ENCODE measurements at regions not wholly inside any gene's neighbourhood (a gene's known extent, or its start where the extent isn't known, plus 50 kb on each side); places are given as distances from the start of the nearest gene placed in this dataset.
"Not testable (repeated sequence)": the region's sequence is repeated elsewhere in the genome, so short reads cannot be mapped to it uniquely, and the experiment has no call there.

DNA sequence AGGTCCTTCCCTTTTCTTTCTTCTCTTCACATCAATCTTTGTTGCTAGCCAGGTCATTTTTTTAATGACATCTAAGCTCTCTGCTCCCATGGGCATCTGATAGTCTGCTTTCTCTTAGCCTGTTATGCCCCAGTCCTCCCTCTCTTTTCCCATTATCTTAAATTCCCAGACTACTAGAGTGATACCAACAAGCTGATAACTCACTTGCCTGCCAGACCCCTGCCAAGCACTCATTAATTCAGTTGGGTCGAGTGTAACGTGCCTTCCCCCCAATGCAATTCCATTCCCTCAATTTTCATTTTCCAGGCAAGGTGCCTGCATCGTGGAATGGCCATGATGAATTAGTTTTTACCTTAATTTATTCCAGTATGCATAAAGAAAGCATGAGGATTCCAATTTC lies 450.8 kb upstream of the ADAMTS9 start:
- H3K4me3 ChIP-seq (ENCODE audit: low read depth in 1 of 2, low read length in 2 of 2), result no peak overlapping the region
- no peaks in the 10 kb centered on the region for H3K36me3 ChIP-seq (ENCODE audit: insufficient read depth, low read length)
- H3K9ac ChIP-seq (ENCODE audit: low read length), result no peak overlapping the region
- H3K27ac ChIP-seq (ENCODE audit: low read depth, low read length), result no peak overlapping the region
- no peaks in the 10 kb centered on the region for H3K27me3 ChIP-seq (ENCODE audit: control insufficient read depth in 1 of 2, insufficient read depth in 2 of 2, low read length in 2 of 2)
- H3K9me3 ChIP-seq (ENCODE audit: low read length), result no peaks in the 10 kb centered on the region
- no peaks in the 10 kb centered on the region for H3K4me1 ChIP-seq (ENCODE audit: insufficient read depth, low read length)

DNA sequence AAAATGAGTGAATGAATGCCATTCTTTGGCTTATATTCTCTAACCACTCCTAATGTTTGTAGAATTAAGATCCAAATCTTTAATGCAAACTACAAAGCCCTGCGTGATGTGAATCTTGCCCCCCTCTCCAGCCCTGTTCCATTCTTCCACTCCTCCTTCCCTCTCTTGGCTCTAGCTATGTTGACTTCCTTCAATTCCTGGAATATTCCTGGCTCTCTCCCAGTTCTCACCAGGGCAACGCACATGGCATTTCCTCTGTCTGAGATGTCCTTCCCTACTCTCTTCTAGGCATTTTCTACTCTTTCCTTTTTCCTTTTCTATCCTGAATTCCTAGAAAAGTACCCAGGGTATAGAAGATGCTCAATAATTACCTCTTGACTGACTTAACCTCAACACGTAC lies 446.0 kb upstream of the ADAMTS9 start:
- not testable (repeated sequence) for H3K4me1 ChIP-seq (ENCODE audit: insufficient read depth, low read length); H3K36me3 ChIP-seq (ENCODE audit: insufficient read depth, low read length); H3K27ac ChIP-seq (ENCODE audit: low read depth, low read length); H3K4me3 ChIP-seq (ENCODE audit: low read depth in 1 of 2, low read length in 2 of 2); H3K9ac ChIP-seq (ENCODE audit: low read length); H3K9me3 ChIP-seq (ENCODE audit: low read length); H3K27me3 ChIP-seq (ENCODE audit: control insufficient read depth in 1 of 2, insufficient read depth in 2 of 2, low read length in 2 of 2)

GRCh38 chr3:65130782-65131181 lies 443.0 kb upstream of the ADAMTS9 start:
- H3K36me3 ChIP-seq (ENCODE audit: insufficient read depth, low read length), result no peaks in the 10 kb centered on the region
- H3K4me3 ChIP-seq (ENCODE audit: low read depth in 1 of 2, low read length in 2 of 2), result no peak overlapping the region
- peaks cover 12% of the 10 kb centered on the region for H3K4me1 ChIP-seq (ENCODE audit: insufficient read depth, low read length)
- H3K9ac ChIP-seq (ENCODE audit: low read length), result no peak overlapping the region
- H3K27me3 ChIP-seq (ENCODE audit: control insufficient read depth in 1 of 2, insufficient read depth in 2 of 2, low read length in 2 of 2), result no peaks in the 10 kb centered on the region
- H3K27ac ChIP-seq (ENCODE audit: low read depth, low read length), result no peak overlapping the region
- no peaks in the 10 kb centered on the region for H3K9me3 ChIP-seq (ENCODE audit: low read length)

DNA sequence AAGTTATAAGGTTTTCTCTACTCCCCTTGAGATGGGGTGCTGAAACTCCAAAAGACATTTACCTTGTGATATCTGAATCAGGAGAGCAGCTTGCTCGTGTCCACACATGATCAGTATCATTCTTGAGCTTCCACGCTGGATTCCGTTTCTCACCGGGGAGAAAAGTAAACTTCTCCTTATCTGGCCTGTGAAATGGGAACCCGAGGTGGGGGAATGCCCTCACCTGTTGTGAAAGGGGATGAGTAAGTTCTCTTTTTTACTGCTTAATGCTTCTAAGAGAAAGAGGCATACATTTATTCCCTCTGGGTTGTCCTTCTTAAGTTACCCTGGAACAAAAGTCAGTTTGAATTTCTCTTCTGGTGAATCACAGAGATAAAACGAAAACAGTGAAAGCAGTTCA lies 440.5 kb upstream of the ADAMTS9 start:
- Histone ChIP-seq H3K27me3 (ENCODE audit: control insufficient read depth in 1 of 2, insufficient read depth in 2 of 2, low read length in 2 of 2) (no peaks in the 10 kb centered on the region), H3K4me1 (ENCODE audit: insufficient read depth, low read length) (peaks cover 12% of the 10 kb centered on the region), H3K9me3 (ENCODE audit: low read length) (no peaks in the 10 kb centered on the region), H3K4me3 (ENCODE audit: low read depth in 1 of 2, low read length in 2 of 2) (no peak overlapping the region), H3K9ac (ENCODE audit: low read length) (no peak overlapping the region), H3K36me3 (ENCODE audit: insufficient read depth, low read length) (no peaks in the 10 kb centered on the region), H3K27ac (ENCODE audit: low read depth, low read length) (no peak overlapping the region)

- H3K27ac ChIP-seq (ENCODE audit: low read depth, low read length), result no peak overlapping the region
- no peaks in the 10 kb centered on the region for H3K9me3 ChIP-seq (ENCODE audit: low read length)
- H3K36me3 ChIP-seq (ENCODE audit: insufficient read depth, low read length), result no peaks in the 10 kb centered on the region
- no peak overlapping the region for H3K9ac ChIP-seq (ENCODE audit: low read length)
- no peak overlapping the region for H3K4me3 ChIP-seq (ENCODE audit: low read depth in 1 of 2, low read length in 2 of 2)
- H3K4me1 ChIP-seq (ENCODE audit: insufficient read depth, low read length), result peaks cover 12% of the 10 kb centered on the region
- H3K27me3 ChIP-seq (ENCODE audit: control insufficient read depth in 1 of 2, insufficient read depth in 2 of 2, low read length in 2 of 2), result no peaks in the 10 kb centered on the region
Observed at GRCh38 chr3:65126527-65127410, 439.0 kb upstream of the ADAMTS9 start.

GRCh38 chr3:65120156-65120555 lies 432.4 kb upstream of the ADAMTS9 start:
- not testable (repeated sequence) for H3K9ac ChIP-seq (ENCODE audit: low read length); H3K4me3 ChIP-seq (ENCODE audit: low read depth in 1 of 2, low read length in 2 of 2); H3K36me3 ChIP-seq (ENCODE audit: insufficient read depth, low read length); H3K27ac ChIP-seq (ENCODE audit: low read depth, low read length); H3K27me3 ChIP-seq (ENCODE audit: control insufficient read depth in 1 of 2, insufficient read depth in 2 of 2, low read length in 2 of 2); H3K4me1 ChIP-seq (ENCODE audit: insufficient read depth, low read length); H3K9me3 ChIP-seq (ENCODE audit: low read length)

- H3K4me3 ChIP-seq (ENCODE audit: low read depth in 1 of 2, low read length in 2 of 2), result no peak overlapping the region
- no peaks in the 10 kb centered on the region for H3K27me3 ChIP-seq (ENCODE audit: control insufficient read depth in 1 of 2, insufficient read depth in 2 of 2, low read length in 2 of 2)
- no peak overlapping the region for H3K9ac ChIP-seq (ENCODE audit: low read length)
- no peaks in the 10 kb centered on the region for H3K9me3 ChIP-seq (ENCODE audit: low read length)
- H3K27ac ChIP-seq (ENCODE audit: low read depth, low read length), result no peak overlapping the region
- H3K36me3 ChIP-seq (ENCODE audit: insufficient read depth, low read length), result no peaks in the 10 kb centered on the region
- H3K4me1 ChIP-seq (ENCODE audit: insufficient read depth, low read length), result no peaks in the 10 kb centered on the region
Observed at GRCh38 chr3:65118912-65119499, 431.2 kb upstream of the ADAMTS9 start.

GRCh38 chr3:65114041-65114440 lies 426.2 kb upstream of the ADAMTS9 start:
- Histone ChIP-seq H3K27ac (ENCODE audit: low read depth, low read length) (no peak overlapping the region), H3K36me3 (ENCODE audit: insufficient read depth, low read length) (no peaks in the 10 kb centered on the region), H3K9me3 (ENCODE audit: low read length) (no peaks in the 10 kb centered on the region), H3K4me1 (ENCODE audit: insufficient read depth, low read length) (no peaks in the 10 kb centered on the region), H3K9ac (ENCODE audit: low read length) (no peak overlapping the region), H3K27me3 (ENCODE audit: control insufficient read depth in 1 of 2, insufficient read depth in 2 of 2, low read length in 2 of 2) (no peaks in the 10 kb centered on the region), H3K4me3 (ENCODE audit: low read depth in 1 of 2, low read length in 2 of 2) (no peak overlapping the region)

GRCh38 chr3:65112751-65113300 lies 425.0 kb upstream of the ADAMTS9 start:
- no peak overlapping the region for H3K9ac ChIP-seq (ENCODE audit: low read length)

DNA sequence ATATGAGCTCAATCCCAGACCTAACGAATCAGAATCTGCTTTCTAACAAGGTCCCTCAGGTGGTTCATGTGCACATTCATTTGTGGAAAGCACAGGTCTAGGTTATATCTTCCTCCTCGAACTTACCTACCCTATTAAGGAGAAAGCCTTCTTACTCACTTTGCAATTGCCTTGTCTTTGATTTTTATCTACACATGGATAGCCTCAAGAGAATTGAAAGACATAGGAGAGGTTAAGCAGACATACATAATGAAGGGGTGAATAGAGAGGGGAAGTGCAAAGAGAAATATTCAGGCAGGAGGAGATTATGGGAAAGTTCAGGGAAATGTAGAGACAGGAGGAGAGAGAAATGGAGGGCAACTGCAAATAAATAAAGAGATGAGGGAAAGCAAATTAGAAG lies 422.9 kb upstream of the ADAMTS9 start:
- Histone ChIP-seq H3K4me1 (ENCODE audit: insufficient read depth, low read length) (no peaks in the 10 kb centered on the region), H3K36me3 (ENCODE audit: insufficient read depth, low read length) (no peaks in the 10 kb centered on the region), H3K27ac (ENCODE audit: low read depth, low read length) (no peak overlapping the region), H3K4me3 (ENCODE audit: low read depth in 1 of 2, low read length in 2 of 2) (no peak overlapping the region), H3K9me3 (ENCODE audit: low read length) (no peaks in the 10 kb centered on the region), H3K9ac (ENCODE audit: low read length) (no peak overlapping the region), H3K27me3 (ENCODE audit: control insufficient read depth in 1 of 2, insufficient read depth in 2 of 2, low read length in 2 of 2) (no peaks in the 10 kb centered on the region)

More at GRCh38 chr3:65112751-65113300, 425.0 kb upstream of the ADAMTS9 start:
- no peaks in the 10 kb centered on the region for H3K4me1 ChIP-seq (ENCODE audit: insufficient read depth, low read length)
- no peaks in the 10 kb centered on the region for H3K9me3 ChIP-seq (ENCODE audit: low read length)
- H3K27ac ChIP-seq (ENCODE audit: low read depth, low read length), result no peak overlapping the region
- H3K36me3 ChIP-seq (ENCODE audit: insufficient read depth, low read length), result no peaks in the 10 kb centered on the region
- no peaks in the 10 kb centered on the region for H3K27me3 ChIP-seq (ENCODE audit: control insufficient read depth in 1 of 2, insufficient read depth in 2 of 2, low read length in 2 of 2)
- no peak overlapping the region for H3K4me3 ChIP-seq (ENCODE audit: low read depth in 1 of 2, low read length in 2 of 2)

GRCh38 chr3:65109966-65110500 lies 422.2 kb upstream of the ADAMTS9 start:
- no peaks in the 10 kb centered on the region for H3K27me3 ChIP-seq (ENCODE audit: control insufficient read depth in 1 of 2, insufficient read depth in 2 of 2, low read length in 2 of 2)
- no peaks in the 10 kb centered on the region for H3K4me1 ChIP-seq (ENCODE audit: insufficient read depth, low read length)
- H3K9me3 ChIP-seq (ENCODE audit: low read length), result no peaks in the 10 kb centered on the region
- H3K27ac ChIP-seq (ENCODE audit: low read depth, low read length), result no peak overlapping the region
- no peaks in the 10 kb centered on the region for H3K36me3 ChIP-seq (ENCODE audit: insufficient read depth, low read length)
- H3K9ac ChIP-seq (ENCODE audit: low read length), result no peak overlapping the region
- no peak overlapping the region for H3K4me3 ChIP-seq (ENCODE audit: low read depth in 1 of 2, low read length in 2 of 2)
